ENCODE measurements at regions not wholly inside any gene's neighbourhood (a gene's known extent, or its start where the extent isn't known, plus 50 kb on each side); places are given as distances from the start of the nearest gene placed in this dataset.

DNA sequence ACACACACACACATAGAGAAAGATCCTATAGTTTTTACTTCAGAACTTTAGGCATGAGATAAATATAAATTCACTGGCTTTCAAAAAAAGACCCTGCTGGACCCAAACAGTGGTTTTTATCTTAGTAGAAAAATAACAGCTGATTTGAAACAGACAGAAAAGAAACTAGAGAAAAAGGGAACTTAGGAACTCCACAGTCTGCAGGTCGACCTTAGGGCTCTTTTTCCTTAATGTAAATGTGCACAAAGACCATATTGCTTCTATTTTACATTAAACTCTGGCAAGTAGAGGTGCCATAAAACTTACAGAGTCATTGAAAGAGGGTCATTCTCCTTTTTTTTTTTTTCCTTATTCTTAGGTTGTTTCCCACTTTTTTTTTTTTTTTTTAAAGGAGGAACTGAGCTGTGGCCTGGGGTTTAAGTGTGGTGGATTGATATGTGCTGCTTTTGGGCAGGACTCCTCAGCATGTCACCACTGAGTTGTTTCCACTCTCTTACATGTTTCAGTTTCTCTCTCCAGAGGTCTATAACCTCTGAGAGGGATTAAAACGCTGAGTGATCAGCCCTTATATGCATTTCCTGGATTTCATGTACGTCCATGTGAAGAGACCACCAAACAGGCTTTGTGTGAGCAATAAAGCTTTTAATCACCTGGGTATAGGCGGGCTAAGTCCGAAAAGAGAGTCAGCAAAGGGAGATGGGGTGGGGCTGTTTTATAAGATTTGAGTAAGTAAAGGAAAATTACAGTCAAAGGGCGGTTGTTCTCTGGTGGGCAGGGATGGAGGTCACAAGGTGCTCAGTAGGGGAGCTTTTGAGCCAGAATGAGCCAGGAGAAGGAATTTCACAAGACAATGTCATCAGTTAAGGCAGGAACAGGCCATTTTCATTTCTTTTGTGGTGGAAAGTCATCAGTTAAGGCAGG, 70.8 kb upstream of the PACRGL start:
- FAIRE-seq (no peak), DNase-seq (ENCODE audit: low spot score) (no peak)

DNA sequence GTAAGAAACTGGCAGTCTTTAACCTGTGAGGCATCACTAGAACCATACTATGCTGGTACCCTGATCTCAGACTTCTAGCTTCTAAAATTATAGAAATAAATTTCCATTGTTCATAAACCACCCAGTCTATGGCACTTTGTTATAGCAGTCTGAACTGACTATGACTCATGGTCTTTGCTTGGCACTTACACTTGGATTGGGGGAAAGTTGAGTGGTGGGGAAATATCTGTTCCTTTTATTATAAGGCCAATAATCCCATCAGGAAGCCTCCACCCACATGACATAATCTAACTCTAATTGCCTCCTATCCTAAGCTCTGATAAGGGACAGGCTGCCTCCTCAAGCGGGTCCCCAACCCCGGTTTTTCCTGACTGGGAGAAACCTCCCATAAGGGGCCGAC, 61.4 kb upstream of the PACRGL start:
- no peak for DNase-seq (ENCODE audit: low spot score)
- no peak for FAIRE-seq

DNA sequence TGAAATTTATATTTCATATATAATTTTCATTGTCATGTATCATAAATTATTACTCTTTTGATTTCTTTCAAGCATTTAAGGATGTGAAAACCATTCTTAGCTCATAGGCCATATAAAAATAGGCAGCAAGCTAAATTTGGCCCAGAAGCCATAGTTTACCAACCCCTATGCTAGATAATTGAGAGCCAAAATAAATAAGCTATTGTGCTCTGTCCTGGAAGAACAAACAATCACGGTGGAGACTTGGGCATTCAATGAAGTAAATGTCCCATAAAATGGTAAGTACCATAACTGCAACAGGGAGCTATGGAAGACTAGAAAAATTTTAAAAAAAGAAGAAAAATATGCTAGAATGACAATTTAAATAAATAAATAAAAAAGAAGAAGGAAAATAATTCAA, 60.9 kb upstream of the PACRGL start:
- no peak for FAIRE-seq
- no peak for DNase-seq (ENCODE audit: low spot score)

DNA sequence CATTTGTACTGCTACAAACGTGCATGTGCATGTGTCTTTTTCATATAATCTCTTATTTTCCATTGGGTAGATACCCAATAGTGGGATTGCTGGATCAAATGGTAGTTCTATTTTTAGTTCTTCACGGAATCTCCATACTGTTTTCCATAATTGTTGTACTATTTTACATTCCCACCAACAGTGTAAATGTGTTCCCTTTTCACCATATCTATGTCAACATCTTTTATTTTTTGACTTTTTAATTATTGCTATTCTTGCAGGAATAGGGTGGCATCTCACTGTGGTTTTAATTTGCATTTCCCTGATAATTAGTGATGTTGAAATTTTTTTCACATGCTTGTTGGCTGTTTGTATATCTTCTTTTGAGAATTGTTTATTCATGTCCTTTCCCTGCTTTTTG, 59.3 kb upstream of the PACRGL start:
- DNase-seq (ENCODE audit: low spot score): no peak
- no peak for FAIRE-seq

DNA sequence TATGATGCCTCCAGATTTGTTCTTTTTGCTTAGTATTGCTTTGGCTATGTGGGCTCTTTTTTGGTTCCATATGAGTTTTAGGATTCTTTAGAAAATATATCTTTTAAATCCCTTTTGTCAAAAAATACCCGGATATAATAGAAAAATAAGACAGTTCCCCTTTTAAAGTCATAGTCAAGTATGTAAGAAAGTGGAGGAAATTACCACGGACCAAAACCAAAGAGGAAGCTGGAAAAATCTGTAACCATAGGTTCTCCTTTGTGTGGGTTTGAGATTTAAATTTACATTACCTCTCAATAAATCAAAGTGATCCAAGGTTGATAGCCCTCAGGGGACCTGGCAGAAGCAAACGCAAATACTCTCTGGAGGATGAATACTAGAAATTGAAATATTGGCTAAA, 58.3 kb upstream of the PACRGL start:
- DNase-seq (ENCODE audit: low spot score): no peak
- FAIRE-seq: no peak

DNA sequence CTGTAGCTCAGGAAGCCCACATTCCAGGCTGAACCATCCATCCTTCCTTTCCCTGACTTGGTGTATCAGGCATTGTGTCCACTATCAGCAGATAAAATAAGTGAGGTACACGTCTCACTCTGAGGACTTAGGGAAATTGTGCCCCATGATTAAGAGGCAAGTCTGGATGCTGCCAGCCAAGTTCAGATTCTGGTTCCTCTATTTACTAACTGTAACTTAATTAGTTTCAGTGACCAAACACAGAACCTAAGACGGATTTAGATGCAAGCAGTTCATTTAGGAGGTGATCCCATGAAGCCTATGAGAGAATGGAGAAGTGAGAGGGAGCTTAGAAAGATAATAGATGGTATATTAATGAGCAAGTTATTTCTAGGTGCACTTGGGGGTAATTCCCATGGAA, 56.6 kb upstream of the PACRGL start:
- FAIRE-seq (no peak), DNase-seq (ENCODE audit: low spot score) (no peak)

DNA sequence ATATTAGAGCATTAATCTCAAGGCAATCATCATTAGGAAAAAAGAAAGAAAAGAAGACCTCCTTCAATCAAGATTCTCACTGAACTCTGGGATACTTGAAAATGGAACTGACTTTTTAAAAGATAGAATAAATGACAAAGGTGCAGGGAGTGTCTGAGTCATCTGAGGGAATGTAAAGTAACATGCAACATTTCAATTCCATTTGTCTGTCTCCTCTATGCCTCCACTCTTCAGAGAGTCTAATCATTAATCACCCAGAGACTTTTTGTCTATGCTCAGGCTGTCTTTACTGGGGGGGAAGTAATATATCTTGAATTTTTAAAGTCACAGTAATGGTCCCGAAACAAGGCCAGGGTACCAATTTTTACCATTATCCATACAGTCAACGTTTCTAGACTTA, 55.0 kb upstream of the PACRGL start:
- FAIRE-seq: no peak
- no peak for DNase-seq (ENCODE audit: low spot score)

DNA sequence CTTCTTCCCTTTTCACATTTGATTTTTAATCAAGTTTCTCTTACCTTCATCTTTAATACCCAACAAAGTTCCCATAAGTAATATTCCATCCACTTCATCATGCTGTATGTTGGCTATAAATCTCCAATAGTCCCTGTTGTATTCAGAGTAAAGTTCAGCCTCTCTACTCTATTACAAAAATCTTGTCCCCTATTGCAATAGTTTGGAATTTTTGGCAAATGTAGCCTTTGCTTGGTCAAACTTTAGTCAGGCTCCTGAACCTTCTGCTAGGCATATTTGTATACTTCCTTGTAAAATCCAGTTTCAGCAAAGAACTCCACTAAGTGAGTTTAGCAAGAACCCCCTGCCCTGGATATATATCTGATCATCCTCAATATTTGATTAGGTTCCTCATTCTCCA, 54.0 kb upstream of the PACRGL start:
- no peak for FAIRE-seq
- DNase-seq (ENCODE audit: low spot score): no peak

Measured in urothelium cell line (cell line).